IMR-90 (cell line): ENCODE measurements at regions not wholly inside any gene's neighbourhood (a gene's known extent, or its start where the extent isn't known, plus 50 kb on each side); places are given as distances from the start of the nearest gene placed in this dataset.

Experiments used
- ATAC-seq: fragments of 200-7000 bp; cut with Tn5 transposase; 2 replicates; pipeline ENCODE4 v1.9.1; 2020; ENCODE audit warnings: low read depth, mild to moderate bottlenecking, moderate library complexity
- BruUV-seq: library from RNA; stranded (reverse); fragments of 400-500 nt; replicated peaks from 2 replicates; lab custom pipeline; 2021; lab: Mats Ljungman, UMichigan
- CTCF ChIA-PET: fragments of 300-600 bp; formaldehyde crosslinking; extraction: SDS; loops from one replicate; lab custom pipeline; 2021; ENCODE audit warnings: antibody characterized with exemption; lab: Yijun Ruan, JAX
- POLR2A ChIA-PET: fragments of 300-600 bp; sonication (Branson Sonifier 250); formaldehyde crosslinking; loops from one replicate; lab custom pipeline; 2022; ENCODE audit warnings: antibody characterized with exemption; ENCODE audit not compliant: unreplicated experiment; lab: Charles Lee
- DNase-seq: peaks from one replicate; pipeline ENCODE4 v3.0.0; 2013
- H2AFZ ChIP-seq: replicated peaks from 2 replicates; pipeline ENCODE3; 2013; ENCODE audit warnings: low read length, mild to moderate bottlenecking; ENCODE audit not compliant: poor library complexity
- H2AK5ac ChIP-seq: 2 replicates; pipeline ENCODE4 v1.6.1; 2013; ENCODE audit warnings: low read depth, low read length, inconsistent platforms
- H2AK9ac ChIP-seq: replicated peaks from 2 replicates; pipeline ENCODE3; 2013; ENCODE audit warnings: mild to moderate bottlenecking, low read depth, low read length, moderate library complexity; ENCODE audit not compliant: poor library complexity
- H2BK120ac ChIP-seq: 2 replicates; pipeline ENCODE4 v1.6.1; 2013; ENCODE audit warnings: low read depth, low read length, inconsistent platforms
- H2BK15ac ChIP-seq: 3 replicates; pipeline ENCODE4 v1.6.1; 2013; ENCODE audit warnings: low read depth, low read length, inconsistent platforms
- H2BK20ac ChIP-seq: 2 replicates; pipeline ENCODE4 v1.6.1; 2013; ENCODE audit warnings: low read depth, mild to moderate bottlenecking, inconsistent platforms, low read length, moderate library complexity
- H2BK5ac ChIP-seq: 2 replicates; pipeline ENCODE4 v1.6.1; 2013; ENCODE audit warnings: mild to moderate bottlenecking, low read depth, low read length, inconsistent platforms; ENCODE audit not compliant: poor library complexity, severe bottlenecking
- H3K14ac ChIP-seq: replicated peaks from 2 replicates; pipeline ENCODE4 v1.6.1; 2013; ENCODE audit warnings: low read depth, low read length, inconsistent platforms
- H3K18ac ChIP-seq: 2 replicates; pipeline ENCODE4 v1.6.1; 2013; ENCODE audit warnings: low read depth, low read length, control low read depth
- H3K23ac ChIP-seq: 2 replicates; pipeline ENCODE4 v1.6.1; 2013; ENCODE audit warnings: low read depth, low read length, inconsistent platforms
- H3K27ac ChIP-seq: 2 replicates; pipeline ENCODE4 v1.5.1; 2013; ENCODE audit warnings: mild to moderate bottlenecking, control low read depth, low read length; ENCODE audit not compliant: insufficient read depth
- H3K27me3 ChIP-seq: 2 replicates; pipeline ENCODE4 v1.6.1; 2013; ENCODE audit warnings: low read length; ENCODE audit not compliant: control insufficient read depth, insufficient read depth
- H3K36me3 ChIP-seq: 2 replicates; pipeline ENCODE4 v1.6.1; 2013; ENCODE audit warnings: low read length, mixed read lengths; ENCODE audit not compliant: control insufficient read depth, insufficient read depth
- H3K4ac ChIP-seq: 2 replicates; pipeline ENCODE4 v1.6.1; 2013; ENCODE audit warnings: low read depth, low read length, inconsistent platforms
- H3K4me1 ChIP-seq: 2 replicates; pipeline ENCODE4 v1.6.1; 2013; ENCODE audit warnings: low read length, mixed read lengths; ENCODE audit not compliant: control insufficient read depth, insufficient read depth
- H3K4me2 ChIP-seq: 2 replicates; pipeline ENCODE4 v1.6.1; 2013; ENCODE audit warnings: low read depth, mild to moderate bottlenecking, control low read depth, low read length, moderate library complexity
- H3K4me3 ChIP-seq: 2 replicates; pipeline ENCODE4 v1.5.1; 2013; ENCODE audit warnings: low read depth, mild to moderate bottlenecking, control low read depth, low read length, moderate library complexity; ENCODE audit not compliant: insufficient read depth
- H3K56ac ChIP-seq: 2 replicates; pipeline ENCODE4 v1.6.1; 2013; ENCODE audit warnings: low read length, inconsistent platforms; ENCODE audit not compliant: insufficient read depth; ENCODE audit errors: extremely low read depth
- H3K79me1 ChIP-seq, 2 experiments: 2 replicates each; pipeline ENCODE4 v1.6.1; 2013; ENCODE audit warnings: low read length in 2 of 2, inconsistent platforms in 1 of 2, low read depth in 1 of 2
- H3K9ac ChIP-seq: 2 replicates; pipeline ENCODE4 v1.6.1; 2013; ENCODE audit warnings: low read depth, low read length, control low read depth
- H3K9me1 ChIP-seq: 2 replicates; pipeline ENCODE4 v1.6.1; 2013; ENCODE audit warnings: low read length, inconsistent platforms; ENCODE audit not compliant: insufficient read depth
- H3K9me3 ChIP-seq: 2 replicates; pipeline ENCODE4 v1.6.1; 2013; ENCODE audit warnings: low read length; ENCODE audit not compliant: control insufficient read depth, insufficient read depth
- H4K20me1 ChIP-seq: 2 replicates; pipeline ENCODE4 v1.6.1; 2013; ENCODE audit warnings: low read length, inconsistent platforms; ENCODE audit not compliant: insufficient read depth
- H4K5ac ChIP-seq: 2 replicates; pipeline ENCODE4 v1.6.1; 2013; ENCODE audit warnings: mild to moderate bottlenecking, low read depth, low read length, control low read depth
- H4K8ac ChIP-seq, 2 experiments: 2 replicates each; pipeline ENCODE4 v1.6.1; 2013; ENCODE audit warnings: low read depth in 2 of 2, low read length in 2 of 2, control low read depth in 1 of 2, inconsistent platforms in 1 of 2
- H4K91ac ChIP-seq: 2 replicates; pipeline ENCODE4 v1.6.1; 2013; ENCODE audit warnings: low read depth, low read length, inconsistent platforms; ENCODE audit not compliant: insufficient read depth
- BHLHE40 ChIP-seq: fragments of 150-350 bp; IDR thresholded peaks from 2 replicates; pipeline ENCODE4 v1.6.1; 2016; ENCODE audit warnings: mild to moderate bottlenecking, low read depth, low read length
- CHD1 ChIP-seq: IDR thresholded peaks from 2 replicates; pipeline ENCODE4 v1.6.1; 2012; ENCODE audit warnings: low read depth, low read length, improper control_type of control experiment
- FOS ChIP-seq: fragments of 150-350 bp; IDR thresholded peaks from 2 replicates; pipeline ENCODE4 v1.6.1; 2016; ENCODE audit warnings: low read depth, low read length
- MAFK ChIP-seq: IDR thresholded peaks from 2 replicates; pipeline ENCODE4 v1.6.1; 2012; ENCODE audit warnings: low read depth, low read length, improper control_type of control experiment
- MAZ ChIP-seq: IDR thresholded peaks from 2 replicates; pipeline ENCODE4 v1.6.1; 2012; ENCODE audit warnings: low read depth, mild to moderate bottlenecking, low read length, improper control_type of control experiment, moderate library complexity, borderline replicate concordance
- NFE2L2 ChIP-seq: fragments of 150-350 bp; IDR thresholded peaks from 2 replicates; pipeline ENCODE4 v1.6.1; 2016; ENCODE audit warnings: low read depth, mild to moderate bottlenecking, low read length
- POLR2A ChIP-seq: IDR thresholded peaks from 2 replicates; pipeline ENCODE4 v1.6.1; 2012; ENCODE audit warnings: mild to moderate bottlenecking, low read depth, low read length
- RAD21 ChIP-seq: IDR thresholded peaks from 2 replicates; pipeline ENCODE4 v1.6.1; 2012; ENCODE audit warnings: low read length, improper control_type of control experiment
- RCOR1 ChIP-seq: IDR thresholded peaks from 2 replicates; pipeline ENCODE4 v1.6.1; 2012; ENCODE audit warnings: mild to moderate bottlenecking, low read length, improper control_type of control experiment; ENCODE audit not compliant: insufficient replicate concordance
- RFX5 ChIP-seq: IDR thresholded peaks from 2 replicates; pipeline ENCODE4 v1.8.0; 2012; ENCODE audit warnings: low read depth, mild to moderate bottlenecking, low read length, moderate library complexity
- SMC3 ChIP-seq: fragments of 150-350 bp; IDR thresholded peaks from 2 replicates; pipeline ENCODE4 v1.6.1; 2016; ENCODE audit warnings: low read depth, mild to moderate bottlenecking, antibody characterized with exemption, low read length, moderate library complexity
- WGBS, 2 experiments: methylation state at CpG; one replicate each; pipeline versions ENCODE4 v1.1.5 to v1.1.7; 2013; ENCODE audit warnings: missing lambda C conversion rate in 2 of 2; ENCODE audit not compliant: insufficient read length in 1 of 2; ENCODE audit errors: extremely low coverage in 2 of 2; 5-methylcytosine and 5-hydroxymethylcytosine counted together
- dilution Hi-C: fragments of 300-500 bp; cut with HindIII; formaldehyde crosslinking; loops from one replicate; pipeline ENCODE4 v1.14.3; 2018; ENCODE audit warnings: low sequenced_read_pairs; ENCODE audit not compliant: unreplicated experiment
- in situ Hi-C: fragments of 300-500 bp; cut with MboI; formaldehyde crosslinking; loops from 3 replicates; pipeline ENCODE4 v1.14.3; 2019; ENCODE audit warnings: low sequenced_read_pairs, inconsistent platforms, mixed read lengths
- intact Hi-C: fragments of 100-400 bp; cut with micrococcal nuclease; formaldehyde crosslinking; loops from 2 replicates; pipeline ENCODE4 v1.10.0; 2022
- TF ChIP-seq, protein P1 (sequence below): fragments of 150-350 bp; IDR thresholded peaks from 2 replicates; pipeline ENCODE4 v1.6.1; 2016; ENCODE audit warnings: low read depth, mild to moderate bottlenecking, low read length, moderate library complexity, borderline replicate concordance
- TF ChIP-seq, protein P2 (sequence below): conservative IDR thresholded peaks from 2 replicates; pipeline ENCODE4 v1.5.1; 2012; ENCODE audit warnings: mild to moderate bottlenecking, low read depth, low read length, improper control_type of control experiment
- TF ChIP-seq, protein P3 (sequence below): fragments of 150-350 bp; IDR thresholded peaks from 2 replicates; pipeline ENCODE4 v1.6.1; 2017; ENCODE audit warnings: mild to moderate bottlenecking, antibody characterized with exemption, low read length, low read depth

DNA sequence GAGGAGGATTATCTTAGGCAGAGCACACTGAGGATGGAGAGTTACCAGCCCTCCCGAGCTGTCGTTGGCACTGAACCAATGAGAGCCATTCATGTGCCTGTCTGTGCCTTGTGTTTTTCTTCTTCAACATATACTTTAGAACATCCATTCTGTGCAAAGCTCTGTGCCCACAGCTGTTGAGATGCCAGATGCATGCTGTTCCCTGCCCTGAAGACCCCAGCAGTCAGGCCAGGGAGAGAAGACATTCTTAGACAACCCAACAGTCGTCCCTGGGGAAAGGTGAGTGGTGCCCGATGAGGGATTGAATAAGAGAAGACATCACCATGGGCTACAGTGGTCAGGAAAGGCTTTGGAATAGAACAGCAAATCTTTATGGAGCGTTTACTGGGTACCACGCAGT, 114.1 kb downstream of the NRN1 start:
- Histone ChIP-seq H3K14ac (no peak overlapping the region), H2AK9ac (no peak overlapping the region), H3K79me1 (no peaks in the 10 kb centered on the region), H2BK120ac (no peak overlapping the region), H3K27me3 (no peaks in the 10 kb centered on the region), H3K27ac (no peak overlapping the region), H3K18ac (no peak overlapping the region), H3K4me3 (no peak overlapping the region), H3K23ac (no peak overlapping the region), H4K8ac (no peak overlapping the region), H3K9me3 (peaks cover 11% of the 10 kb centered on the region), H4K5ac (no peak overlapping the region), H3K9ac (no peak overlapping the region), H2AK5ac (no peak overlapping the region), H3K9me1 (no peaks in the 10 kb centered on the region), H3K36me3 (no peaks in the 10 kb centered on the region), H3K56ac (no peak overlapping the region), H4K91ac (no peak overlapping the region), H3K4ac (no peak overlapping the region), H3K4me1 (no peaks in the 10 kb centered on the region), H2BK15ac (no peak overlapping the region), H2BK5ac (no peak overlapping the region), H2BK20ac (no peak overlapping the region), H4K20me1 (no peaks in the 10 kb centered on the region), H3K4me2 (no peak overlapping the region), H2AFZ (no peak overlapping the region)
- ATAC-seq: no peak
- ChIA-PET POLR2A (no interaction called here), CTCF (interaction anchor here (1.2 kb wide), 1 partner anchor 505 kb away, joined by 3 read pairs; no protein-coding TSS in a partner anchor)
- 70% methylated on average over 2 of the region's 6 CpGs; no CpG with 5 or more reads in 1 of the 2 experiments for WGBS, 2 experiments
- in situ Hi-C loops (no loop called here), intact Hi-C loops (loop anchor here (5.0 kb wide), 1 partner anchor 420 kb away; no protein-coding TSS in a partner anchor), dilution Hi-C loops (no loop called here)
- DNase-seq: no peak
- TF ChIP-seq CHD1 (no peak), RCOR1 (no peak), MAZ (no peak), FOS (no peak), RFX5 (no peak), SMC3 (no peak), RAD21 (no peak), MAFK (no peak), NFE2L2 (no peak), BHLHE40 (no peak), POLR2A (no peak)
- TF ChIP-seq, protein P1, sequence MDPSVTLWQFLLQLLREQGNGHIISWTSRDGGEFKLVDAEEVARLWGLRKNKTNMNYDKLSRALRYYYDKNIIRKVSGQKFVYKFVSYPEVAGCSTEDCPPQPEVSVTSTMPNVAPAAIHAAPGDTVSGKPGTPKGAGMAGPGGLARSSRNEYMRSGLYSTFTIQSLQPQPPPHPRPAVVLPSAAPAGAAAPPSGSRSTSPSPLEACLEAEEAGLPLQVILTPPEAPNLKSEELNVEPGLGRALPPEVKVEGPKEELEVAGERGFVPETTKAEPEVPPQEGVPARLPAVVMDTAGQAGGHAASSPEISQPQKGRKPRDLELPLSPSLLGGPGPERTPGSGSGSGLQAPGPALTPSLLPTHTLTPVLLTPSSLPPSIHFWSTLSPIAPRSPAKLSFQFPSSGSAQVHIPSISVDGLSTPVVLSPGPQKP: no peak
- TF ChIP-seq, protein P2, sequence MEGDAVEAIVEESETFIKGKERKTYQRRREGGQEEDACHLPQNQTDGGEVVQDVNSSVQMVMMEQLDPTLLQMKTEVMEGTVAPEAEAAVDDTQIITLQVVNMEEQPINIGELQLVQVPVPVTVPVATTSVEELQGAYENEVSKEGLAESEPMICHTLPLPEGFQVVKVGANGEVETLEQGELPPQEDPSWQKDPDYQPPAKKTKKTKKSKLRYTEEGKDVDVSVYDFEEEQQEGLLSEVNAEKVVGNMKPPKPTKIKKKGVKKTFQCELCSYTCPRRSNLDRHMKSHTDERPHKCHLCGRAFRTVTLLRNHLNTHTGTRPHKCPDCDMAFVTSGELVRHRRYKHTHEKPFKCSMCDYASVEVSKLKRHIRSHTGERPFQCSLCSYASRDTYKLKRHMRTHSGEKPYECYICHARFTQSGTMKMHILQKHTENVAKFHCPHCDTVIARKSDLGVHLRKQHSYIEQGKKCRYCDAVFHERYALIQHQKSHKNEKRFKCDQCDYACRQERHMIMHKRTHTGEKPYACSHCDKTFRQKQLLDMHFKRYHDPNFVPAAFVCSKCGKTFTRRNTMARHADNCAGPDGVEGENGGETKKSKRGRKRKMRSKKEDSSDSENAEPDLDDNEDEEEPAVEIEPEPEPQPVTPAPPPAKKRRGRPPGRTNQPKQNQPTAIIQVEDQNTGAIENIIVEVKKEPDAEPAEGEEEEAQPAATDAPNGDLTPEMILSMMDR: no peak
- TF ChIP-seq, protein P3, sequence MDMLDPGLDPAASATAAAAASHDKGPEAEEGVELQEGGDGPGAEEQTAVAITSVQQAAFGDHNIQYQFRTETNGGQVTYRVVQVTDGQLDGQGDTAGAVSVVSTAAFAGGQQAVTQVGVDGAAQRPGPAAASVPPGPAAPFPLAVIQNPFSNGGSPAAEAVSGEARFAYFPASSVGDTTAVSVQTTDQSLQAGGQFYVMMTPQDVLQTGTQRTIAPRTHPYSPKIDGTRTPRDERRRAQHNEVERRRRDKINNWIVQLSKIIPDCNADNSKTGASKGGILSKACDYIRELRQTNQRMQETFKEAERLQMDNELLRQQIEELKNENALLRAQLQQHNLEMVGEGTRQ: no peak
- no TSS peak for BruUV-seq
